Panc1 (cell line): ENCODE measurements at regions not wholly inside any gene's neighbourhood (a gene's known extent, or its start where the extent isn't known, plus 50 kb on each side); places are given as distances from the start of the nearest gene placed in this dataset.

Source experiments
- POLR2AphosphoS5 ChIP-seq: IDR thresholded peaks from 2 replicates; pipeline ENCODE4 v1.6.1; 2012; ENCODE audit warnings: mild to moderate bottlenecking, low read depth, low read length, moderate library complexity
- TF ChIP-seq, protein P1 (sequence below): fragments of 450-650 bp; IDR thresholded peaks from 2 replicates; pipeline ENCODE4 v1.5.1; 2017; ENCODE audit warnings: mild to moderate bottlenecking

DNA sequence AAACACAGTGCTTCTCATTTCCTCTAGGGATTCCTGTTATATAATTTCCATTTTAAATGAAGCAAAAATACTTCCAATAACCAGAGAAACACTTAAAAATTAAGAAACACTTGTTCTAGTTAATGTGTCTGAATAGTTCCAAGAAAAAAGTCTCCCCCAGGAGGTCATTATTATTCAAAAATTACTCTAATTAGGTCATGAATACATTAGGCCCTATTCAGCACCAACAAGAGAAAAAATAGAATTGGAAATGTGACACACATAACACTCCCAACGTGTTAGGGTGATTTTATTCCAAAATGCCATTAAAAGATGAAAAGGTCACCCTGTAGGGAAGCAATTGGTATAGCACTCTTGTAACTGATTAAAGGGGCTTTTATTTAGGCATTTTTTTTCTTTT lies 382.1 kb downstream of the TUSC7 start:
- TF ChIP-seq, protein P1, sequence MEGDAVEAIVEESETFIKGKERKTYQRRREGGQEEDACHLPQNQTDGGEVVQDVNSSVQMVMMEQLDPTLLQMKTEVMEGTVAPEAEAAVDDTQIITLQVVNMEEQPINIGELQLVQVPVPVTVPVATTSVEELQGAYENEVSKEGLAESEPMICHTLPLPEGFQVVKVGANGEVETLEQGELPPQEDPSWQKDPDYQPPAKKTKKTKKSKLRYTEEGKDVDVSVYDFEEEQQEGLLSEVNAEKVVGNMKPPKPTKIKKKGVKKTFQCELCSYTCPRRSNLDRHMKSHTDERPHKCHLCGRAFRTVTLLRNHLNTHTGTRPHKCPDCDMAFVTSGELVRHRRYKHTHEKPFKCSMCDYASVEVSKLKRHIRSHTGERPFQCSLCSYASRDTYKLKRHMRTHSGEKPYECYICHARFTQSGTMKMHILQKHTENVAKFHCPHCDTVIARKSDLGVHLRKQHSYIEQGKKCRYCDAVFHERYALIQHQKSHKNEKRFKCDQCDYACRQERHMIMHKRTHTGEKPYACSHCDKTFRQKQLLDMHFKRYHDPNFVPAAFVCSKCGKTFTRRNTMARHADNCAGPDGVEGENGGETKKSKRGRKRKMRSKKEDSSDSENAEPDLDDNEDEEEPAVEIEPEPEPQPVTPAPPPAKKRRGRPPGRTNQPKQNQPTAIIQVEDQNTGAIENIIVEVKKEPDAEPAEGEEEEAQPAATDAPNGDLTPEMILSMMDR, result no peak
- TF ChIP-seq POLR2AphosphoS5, result no peak
